ENCODE measurements at regions not wholly inside any gene's neighbourhood (a gene's known extent, or its start where the extent isn't known, plus 50 kb on each side); places are given as distances from the start of the nearest gene placed in this dataset.
A peak's percentile ranks its signal among the peaks of the same experiment; 100 is the strongest.
"Not testable (repeated sequence)": the region's sequence is repeated elsewhere in the genome, so short reads cannot be mapped to it uniquely, and the experiment has no call there.

GRCh38 chr5:99058466-99058865 is 129.7 kb upstream of the CHD1 start:
- H3K27me3 ChIP-seq (ENCODE audit: control insufficient read depth in 1 of 2, insufficient read depth in 2 of 2, low read length in 2 of 2) = no peaks in the 10 kb centered on the region
- H3K27ac ChIP-seq (ENCODE audit: low read length) = no peak overlapping the region
- no peaks in the 10 kb centered on the region for H3K4me1 ChIP-seq (ENCODE audit: control insufficient read depth, insufficient read depth, low read length)
- no peaks in the 10 kb centered on the region for H3K36me3 ChIP-seq (ENCODE audit: control insufficient read depth in 2 of 2, insufficient read depth in 2 of 2, low read length in 2 of 2)
- no peaks in the 10 kb centered on the region for H3K9me3 ChIP-seq (ENCODE audit: control insufficient read depth in 2 of 2, low read length in 2 of 2)
- H3K4me3 ChIP-seq (ENCODE audit: low read length in 2 of 2) = no peak overlapping the region
- H3K9ac ChIP-seq (ENCODE audit: low read length in 2 of 2) = no peak overlapping the region

- H3K9ac ChIP-seq (ENCODE audit: low read length in 2 of 2) = no peak overlapping the region
- no peaks in the 10 kb centered on the region for H3K9me3 ChIP-seq (ENCODE audit: control insufficient read depth in 2 of 2, low read length in 2 of 2)
- H3K4me3 ChIP-seq (ENCODE audit: low read length in 2 of 2) = no peak overlapping the region
- H3K4me1 ChIP-seq (ENCODE audit: control insufficient read depth, insufficient read depth, low read length) = no peaks in the 10 kb centered on the region
- no peak overlapping the region for H3K27ac ChIP-seq (ENCODE audit: low read length)
- H3K27me3 ChIP-seq (ENCODE audit: control insufficient read depth in 1 of 2, insufficient read depth in 2 of 2, low read length in 2 of 2) = no peaks in the 10 kb centered on the region
- no peaks in the 10 kb centered on the region for H3K36me3 ChIP-seq (ENCODE audit: control insufficient read depth in 2 of 2, insufficient read depth in 2 of 2, low read length in 2 of 2)
These were observed 126.2 kb upstream of the CHD1 start for GRCh38 chr5:99054972-99055371.

- Histone ChIP-seq H3K9me3 (ENCODE audit: control insufficient read depth in 2 of 2, low read length in 2 of 2) (no peaks in the 10 kb centered on the region), H3K4me1 (ENCODE audit: control insufficient read depth, insufficient read depth, low read length) (no peaks in the 10 kb centered on the region), H3K9ac (ENCODE audit: low read length in 2 of 2) (no peak overlapping the region), H3K36me3 (ENCODE audit: control insufficient read depth in 2 of 2, insufficient read depth in 2 of 2, low read length in 2 of 2) (no peaks in the 10 kb centered on the region), H3K4me3 (ENCODE audit: low read length in 2 of 2) (no peak overlapping the region), H3K27ac (ENCODE audit: low read length) (no peak overlapping the region), H3K27me3 (ENCODE audit: control insufficient read depth in 1 of 2, insufficient read depth in 2 of 2, low read length in 2 of 2) (no peaks in the 10 kb centered on the region)
These were observed 117.1 kb upstream of the CHD1 start for GRCh38 chr5:99045871-99046270.

GRCh38 chr5:99043257-99043656 is 114.5 kb upstream of the CHD1 start:
- not testable (repeated sequence) for H3K4me3 ChIP-seq (ENCODE audit: low read length in 2 of 2); H3K4me1 ChIP-seq (ENCODE audit: control insufficient read depth, insufficient read depth, low read length); H3K9me3 ChIP-seq (ENCODE audit: control insufficient read depth in 2 of 2, low read length in 2 of 2); H3K9ac ChIP-seq (ENCODE audit: low read length in 2 of 2); H3K36me3 ChIP-seq (ENCODE audit: control insufficient read depth in 2 of 2, insufficient read depth in 2 of 2, low read length in 2 of 2); H3K27ac ChIP-seq (ENCODE audit: low read length); H3K27me3 ChIP-seq (ENCODE audit: control insufficient read depth in 1 of 2, insufficient read depth in 2 of 2, low read length in 2 of 2)

- H3K27ac ChIP-seq (ENCODE audit: low read length) = no peak overlapping the region
- no peaks in the 10 kb centered on the region for H3K36me3 ChIP-seq (ENCODE audit: control insufficient read depth in 2 of 2, insufficient read depth in 2 of 2, low read length in 2 of 2)
- no peaks in the 10 kb centered on the region for H3K27me3 ChIP-seq (ENCODE audit: control insufficient read depth in 1 of 2, insufficient read depth in 2 of 2, low read length in 2 of 2)
- no peaks in the 10 kb centered on the region for H3K9me3 ChIP-seq (ENCODE audit: control insufficient read depth in 2 of 2, low read length in 2 of 2)
- H3K4me1 ChIP-seq (ENCODE audit: control insufficient read depth, insufficient read depth, low read length) = no peaks in the 10 kb centered on the region
- no peak overlapping the region for H3K9ac ChIP-seq (ENCODE audit: low read length in 2 of 2)
- no peak overlapping the region for H3K4me3 ChIP-seq (ENCODE audit: low read length in 2 of 2)
These were observed 108.9 kb upstream of the CHD1 start for GRCh38 chr5:99037668-99038067.

- H3K4me3 ChIP-seq (ENCODE audit: low read length in 2 of 2) = no peak overlapping the region
- no peak overlapping the region for H3K9ac ChIP-seq (ENCODE audit: low read length in 2 of 2)
- no peaks in the 10 kb centered on the region for H3K9me3 ChIP-seq (ENCODE audit: control insufficient read depth in 2 of 2, low read length in 2 of 2)
- H3K27me3 ChIP-seq (ENCODE audit: control insufficient read depth in 1 of 2, insufficient read depth in 2 of 2, low read length in 2 of 2) = no peaks in the 10 kb centered on the region
- H3K36me3 ChIP-seq (ENCODE audit: control insufficient read depth in 2 of 2, insufficient read depth in 2 of 2, low read length in 2 of 2) = no peaks in the 10 kb centered on the region
- H3K27ac ChIP-seq (ENCODE audit: low read length) = no peak overlapping the region
- H3K4me1 ChIP-seq (ENCODE audit: control insufficient read depth, insufficient read depth, low read length) = no peaks in the 10 kb centered on the region
These were observed 107.1 kb upstream of the CHD1 start for GRCh38 chr5:99035942-99036341.

- H3K27me3 ChIP-seq (ENCODE audit: control insufficient read depth in 1 of 2, insufficient read depth in 2 of 2, low read length in 2 of 2) = no peaks in the 10 kb centered on the region
- H3K4me1 ChIP-seq (ENCODE audit: control insufficient read depth, insufficient read depth, low read length) = no peaks in the 10 kb centered on the region
- H3K4me3 ChIP-seq (ENCODE audit: low read length in 2 of 2) = no peak overlapping the region
- H3K9ac ChIP-seq (ENCODE audit: low read length in 2 of 2) = no peak overlapping the region
- H3K36me3 ChIP-seq (ENCODE audit: control insufficient read depth in 2 of 2, insufficient read depth in 2 of 2, low read length in 2 of 2) = no peaks in the 10 kb centered on the region
- H3K27ac ChIP-seq (ENCODE audit: low read length) = no peak overlapping the region
- H3K9me3 ChIP-seq (ENCODE audit: control insufficient read depth in 2 of 2, low read length in 2 of 2) = no peaks in the 10 kb centered on the region
These were observed 105.5 kb upstream of the CHD1 start for GRCh38 chr5:99034336-99034735.

- no peaks in the 10 kb centered on the region for H3K9me3 ChIP-seq (ENCODE audit: control insufficient read depth in 2 of 2, low read length in 2 of 2)
- H3K27ac ChIP-seq (ENCODE audit: low read length) = no peak overlapping the region
- no peak overlapping the region for H3K9ac ChIP-seq (ENCODE audit: low read length in 2 of 2)
- H3K4me1 ChIP-seq (ENCODE audit: control insufficient read depth, insufficient read depth, low read length) = no peaks in the 10 kb centered on the region
- peak overlapping the region; percentile 28 to 35 for H3K4me3 ChIP-seq (ENCODE audit: low read length in 2 of 2)
- no peaks in the 10 kb centered on the region for H3K36me3 ChIP-seq (ENCODE audit: control insufficient read depth in 2 of 2, insufficient read depth in 2 of 2, low read length in 2 of 2)
- H3K27me3 ChIP-seq (ENCODE audit: control insufficient read depth in 1 of 2, insufficient read depth in 2 of 2, low read length in 2 of 2) = no peaks in the 10 kb centered on the region
These were observed 104.5 kb upstream of the CHD1 start for GRCh38 chr5:99033014-99033900.

GRCh38 chr5:99032234-99033013 is 103.6 kb upstream of the CHD1 start:
- no peaks in the 10 kb centered on the region for H3K4me1 ChIP-seq (ENCODE audit: control insufficient read depth, insufficient read depth, low read length)
- no peak overlapping the region for H3K27ac ChIP-seq (ENCODE audit: low read length)
- H3K9me3 ChIP-seq (ENCODE audit: control insufficient read depth in 2 of 2, low read length in 2 of 2) = no peaks in the 10 kb centered on the region
- no peaks in the 10 kb centered on the region for H3K36me3 ChIP-seq (ENCODE audit: control insufficient read depth in 2 of 2, insufficient read depth in 2 of 2, low read length in 2 of 2)
- no peak overlapping the region for H3K9ac ChIP-seq (ENCODE audit: low read length in 2 of 2)
- peak overlapping the region; percentile 28 to 35 for H3K4me3 ChIP-seq (ENCODE audit: low read length in 2 of 2)
- H3K27me3 ChIP-seq (ENCODE audit: control insufficient read depth in 1 of 2, insufficient read depth in 2 of 2, low read length in 2 of 2) = no peaks in the 10 kb centered on the region

- no peaks in the 10 kb centered on the region for H3K27me3 ChIP-seq (ENCODE audit: control insufficient read depth in 1 of 2, insufficient read depth in 2 of 2, low read length in 2 of 2)
- no peaks in the 10 kb centered on the region for H3K4me1 ChIP-seq (ENCODE audit: control insufficient read depth, insufficient read depth, low read length)
- H3K9me3 ChIP-seq (ENCODE audit: control insufficient read depth in 2 of 2, low read length in 2 of 2) = no peaks in the 10 kb centered on the region
- H3K36me3 ChIP-seq (ENCODE audit: control insufficient read depth in 2 of 2, insufficient read depth in 2 of 2, low read length in 2 of 2) = no peaks in the 10 kb centered on the region
- H3K4me3 ChIP-seq (ENCODE audit: low read length in 2 of 2) = no peak overlapping the region
- no peak overlapping the region for H3K27ac ChIP-seq (ENCODE audit: low read length)
- no peak overlapping the region for H3K9ac ChIP-seq (ENCODE audit: low read length in 2 of 2)
These were observed 102.2 kb upstream of the CHD1 start for GRCh38 chr5:99030906-99031440.

Data from stomach smooth muscle (tissue), 2 donors.